Pons (tissue), 1 donor: ENCODE measurements at regions not wholly inside any gene's neighbourhood (a gene's known extent, or its start where the extent isn't known, plus 50 kb on each side); places are given as distances from the start of the nearest gene placed in this dataset.
"Not testable (repeated sequence)": the region's sequence is repeated elsewhere in the genome, so short reads cannot be mapped to it uniquely, and the experiment has no call there.

Experiments used
- DNase-seq: peaks from one replicate; pipeline ENCODE4 v3.0.0-alpha.2; 2016; ENCODE audit warnings: low spot score

DNA sequence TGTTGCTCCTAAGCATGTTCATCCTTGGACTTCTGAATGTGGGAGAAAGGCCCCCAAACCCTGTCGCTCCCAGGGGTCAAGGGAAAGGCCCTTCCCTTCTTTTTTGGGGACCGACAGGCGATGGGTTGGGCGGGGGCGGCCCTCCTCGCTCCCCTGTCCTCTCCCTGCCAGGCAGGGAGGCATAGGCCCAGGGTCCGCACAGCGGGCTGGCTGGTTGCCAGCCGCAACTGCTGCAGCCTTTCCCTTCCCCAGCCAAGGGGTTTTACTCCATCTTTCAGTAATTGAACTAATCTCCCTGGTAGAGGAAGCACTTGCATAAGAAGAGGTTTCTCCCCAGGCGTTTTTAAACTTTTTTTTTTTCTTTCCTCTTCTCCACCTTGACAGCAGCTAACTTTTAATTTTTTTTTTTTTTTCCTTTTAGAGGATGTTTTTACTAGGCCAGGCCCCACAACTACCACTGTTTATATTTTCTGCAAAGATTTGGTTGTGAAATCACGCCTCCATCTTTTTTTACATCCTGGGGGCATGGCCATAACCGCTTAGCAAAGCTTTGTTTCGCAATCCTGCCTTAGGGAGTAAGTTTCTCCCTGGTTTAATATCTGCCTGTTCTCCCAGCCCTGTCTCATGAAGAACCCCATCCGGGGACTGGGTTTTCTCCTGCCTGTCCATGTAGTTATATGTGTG lies 216.9 kb upstream of the ZNF608 start:
- DNase-seq, result no peak

DNA sequence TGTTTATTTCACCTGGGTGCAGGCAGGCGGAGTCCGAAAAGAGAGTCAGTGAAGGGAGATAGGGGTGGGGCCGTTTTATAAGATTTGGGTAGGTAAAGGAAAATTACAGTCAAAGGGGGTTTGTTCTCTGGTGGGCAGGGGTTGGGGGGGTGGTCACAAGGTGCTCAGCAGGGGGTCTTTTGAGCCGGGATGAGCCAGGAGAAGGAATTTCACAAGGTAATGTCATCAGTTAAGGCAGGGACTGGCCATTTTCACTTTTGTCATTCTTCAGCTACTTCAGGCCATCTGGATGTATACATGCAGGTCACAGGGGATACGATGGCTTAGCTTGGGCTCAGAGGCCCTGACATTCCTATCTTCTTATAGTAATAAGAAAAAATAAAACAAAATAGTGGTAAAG lies 220.3 kb upstream of the ZNF608 start:
- DNase-seq, result not testable (repeated sequence)

DNA sequence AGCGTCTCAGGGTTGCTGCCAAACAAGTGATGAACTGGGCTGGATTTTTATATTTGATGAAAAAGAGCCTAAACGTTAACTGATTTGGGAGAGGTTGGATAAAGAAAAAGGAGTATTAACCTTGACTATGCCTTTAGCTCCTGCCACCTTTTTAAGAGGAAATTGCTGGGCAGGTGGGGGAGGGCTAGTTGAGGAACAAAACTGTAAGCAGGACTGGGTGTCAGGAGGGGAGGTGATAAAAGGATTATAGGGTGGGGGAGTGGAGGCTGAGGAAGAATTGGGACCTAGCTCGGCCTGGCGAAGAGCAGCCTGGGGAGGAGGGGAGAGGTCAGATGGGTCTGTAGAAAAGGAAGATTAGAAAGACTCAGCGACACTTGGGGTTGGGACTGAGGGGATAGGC lies 223.9 kb upstream of the ZNF608 start:
- not testable (repeated sequence) for DNase-seq

DNA sequence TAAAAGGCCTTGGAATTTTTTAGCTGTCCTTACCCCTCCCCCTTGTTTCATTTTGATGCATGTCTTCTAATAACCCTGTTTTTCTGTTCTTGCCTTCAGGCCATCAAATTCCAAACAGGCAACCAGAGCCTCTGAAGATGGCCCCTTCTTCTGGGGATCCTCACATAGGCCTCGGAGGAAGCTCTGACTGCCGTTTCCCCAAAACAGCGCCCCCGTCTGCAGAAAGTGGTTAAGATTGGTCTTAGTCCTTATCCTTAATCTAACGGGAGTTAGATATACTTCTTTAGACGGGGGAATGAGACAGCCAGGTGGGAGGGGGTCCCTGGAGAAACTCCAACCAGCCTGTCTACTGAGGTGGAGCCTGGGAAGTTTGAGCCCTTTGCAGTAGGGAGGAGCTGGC lies 226.3 kb upstream of the ZNF608 start:
- no peak for DNase-seq

DNA sequence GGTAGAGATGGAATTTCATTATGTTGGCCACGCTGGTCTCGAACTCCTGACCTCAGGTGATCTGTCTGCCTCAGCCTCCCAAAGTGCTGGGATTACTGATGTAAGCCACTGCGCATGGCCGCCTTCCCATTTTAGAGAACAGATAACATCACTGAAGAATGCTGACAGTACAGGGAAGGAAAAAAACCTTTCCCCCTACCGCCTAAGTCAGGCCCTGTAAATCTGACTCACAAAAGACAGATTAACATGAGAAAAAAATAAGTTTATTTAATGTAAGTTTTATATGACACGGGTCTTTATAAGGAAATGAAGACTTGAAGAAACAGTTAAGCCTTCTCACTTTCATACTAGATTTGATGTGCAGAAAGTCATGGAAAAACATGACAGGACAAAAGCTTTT lies 227.2 kb upstream of the ZNF608 start:
- no peak for DNase-seq

DNA sequence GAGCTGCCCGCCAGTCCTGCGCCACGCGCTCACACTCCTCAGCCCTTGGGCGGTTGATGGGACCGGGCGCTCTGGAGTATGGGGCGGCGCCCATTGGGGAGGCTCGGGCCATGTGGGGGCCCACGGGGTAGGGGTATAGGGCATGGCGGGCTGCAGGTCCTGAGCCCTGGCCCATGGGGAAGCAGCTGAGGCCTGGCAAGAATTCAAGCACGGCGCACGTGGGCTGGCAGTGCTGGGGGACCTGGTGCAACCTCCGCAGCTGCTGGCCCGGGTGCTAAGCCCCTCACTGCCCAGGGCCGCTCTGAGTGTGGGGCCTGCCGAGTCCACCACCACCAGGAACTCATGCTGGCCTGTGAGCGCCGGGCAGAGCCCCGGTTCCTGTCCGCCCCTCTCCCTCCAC lies 229.6 kb upstream of the ZNF608 start:
- no peak for DNase-seq

DNA sequence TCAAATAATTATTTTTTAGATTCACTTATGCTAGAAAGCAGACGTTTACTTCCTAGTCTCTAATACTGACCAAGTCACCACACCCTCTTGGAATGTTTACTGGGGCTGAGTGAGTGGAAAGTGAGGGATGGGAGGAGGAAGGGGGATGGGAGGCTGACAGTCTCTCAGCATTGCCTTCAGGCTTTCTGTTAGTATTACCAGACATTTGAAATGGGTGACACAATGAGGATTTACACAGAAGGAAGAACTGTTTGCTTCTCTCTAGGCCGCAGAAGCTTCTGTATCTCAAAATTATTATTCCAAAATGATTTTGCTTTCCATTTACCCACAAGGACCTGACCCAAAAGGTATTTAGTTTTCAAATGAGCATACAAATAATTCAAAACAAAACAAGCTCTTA lies 232.8 kb upstream of the ZNF608 start:
- DNase-seq, result no peak

DNA sequence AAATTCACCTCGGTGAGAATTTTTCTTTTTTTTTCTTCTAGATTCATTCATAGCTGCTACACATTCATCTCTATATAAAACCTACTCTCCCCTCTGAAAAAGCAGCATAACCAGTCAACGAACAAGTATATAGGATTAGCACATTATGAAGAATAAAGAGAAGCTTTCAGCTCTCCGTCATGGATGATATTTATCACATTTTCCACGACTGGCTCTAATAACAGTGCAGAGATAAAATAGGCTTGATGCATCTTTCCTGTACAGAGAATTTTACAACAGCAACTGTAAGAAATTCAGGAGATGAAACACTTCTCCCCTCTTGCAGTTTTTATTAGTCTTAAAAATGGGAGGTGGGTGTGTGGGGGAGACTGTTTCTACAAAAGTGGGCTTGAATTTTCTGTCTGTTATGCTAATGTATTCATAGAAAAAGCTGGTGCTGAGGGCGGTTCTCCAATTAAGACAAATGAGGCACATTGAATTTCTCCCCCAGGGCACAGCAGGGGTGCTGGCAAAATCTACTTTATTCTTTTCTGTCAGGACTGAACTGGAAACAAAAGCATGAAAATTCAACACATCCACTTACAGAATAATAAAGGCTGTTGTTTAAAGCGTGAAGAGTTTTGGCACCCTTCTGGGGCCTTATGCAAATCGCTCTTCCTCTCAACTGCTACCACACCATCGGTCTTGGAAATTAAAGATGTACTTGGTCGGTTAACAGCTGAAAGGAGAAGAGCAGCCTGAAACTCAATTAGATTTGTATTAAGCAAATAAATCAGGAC lies 233.9 kb upstream of the ZNF608 start:
- DNase-seq, result peak; percentile 95

DNA sequence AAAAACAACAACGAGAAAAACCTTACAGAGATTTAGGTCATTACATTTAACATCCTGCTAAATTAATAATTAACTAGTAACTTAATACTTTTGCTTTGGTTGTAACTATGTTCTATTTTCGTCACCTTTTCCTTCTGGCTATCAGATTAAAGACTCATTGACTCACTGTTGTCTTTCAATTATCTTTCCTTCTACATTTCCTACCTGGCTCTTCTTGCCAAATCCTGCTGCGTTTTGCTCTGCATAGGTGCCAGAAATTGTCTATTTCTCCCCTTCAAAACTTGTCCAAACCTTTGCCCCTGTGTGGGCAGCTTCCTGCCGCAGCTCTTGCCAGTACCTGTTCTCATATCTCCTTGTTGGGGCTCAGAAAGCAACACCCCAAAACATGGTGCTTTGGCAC lies 235.5 kb upstream of the ZNF608 start:
- no peak for DNase-seq

DNA sequence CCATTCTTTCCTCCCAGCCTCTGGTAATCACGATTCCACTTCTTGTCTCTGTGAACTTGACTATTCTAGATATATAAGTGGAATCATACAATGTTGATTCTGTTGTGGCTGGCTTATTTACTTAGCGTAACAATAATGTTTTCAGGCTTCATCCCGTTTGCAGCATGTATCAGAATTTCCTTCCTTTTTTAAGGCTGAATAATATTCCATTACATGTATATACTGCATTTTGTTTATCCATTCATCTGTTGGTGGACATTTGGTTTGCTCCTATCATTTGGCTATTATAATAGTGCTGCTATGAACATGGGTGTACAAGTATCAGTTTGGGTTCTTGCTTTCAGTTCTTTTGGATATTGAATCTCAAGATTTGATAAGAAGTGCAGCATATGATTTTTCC lies 239.7 kb upstream of the ZNF608 start:
- no peak for DNase-seq

DNA sequence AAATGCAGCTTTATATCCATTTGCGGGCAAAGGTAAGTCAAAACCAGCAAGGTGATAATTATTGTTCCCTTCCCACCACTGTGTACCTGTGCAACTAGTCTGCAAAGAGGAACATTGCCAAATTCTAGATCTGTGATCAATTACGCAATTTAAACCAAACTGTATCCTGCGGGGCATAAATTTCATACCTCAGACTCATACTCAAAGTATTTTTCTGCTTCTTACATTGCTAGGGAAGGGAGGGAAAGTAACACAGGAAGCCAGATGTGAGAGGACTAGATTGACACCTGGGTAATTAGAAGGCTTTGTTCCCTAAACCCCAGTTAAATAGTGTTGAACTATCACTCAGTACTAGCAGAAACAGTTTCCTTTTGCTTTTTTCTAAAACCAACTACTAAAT lies 240.2 kb upstream of the ZNF608 start:
- DNase-seq, result no peak

DNA sequence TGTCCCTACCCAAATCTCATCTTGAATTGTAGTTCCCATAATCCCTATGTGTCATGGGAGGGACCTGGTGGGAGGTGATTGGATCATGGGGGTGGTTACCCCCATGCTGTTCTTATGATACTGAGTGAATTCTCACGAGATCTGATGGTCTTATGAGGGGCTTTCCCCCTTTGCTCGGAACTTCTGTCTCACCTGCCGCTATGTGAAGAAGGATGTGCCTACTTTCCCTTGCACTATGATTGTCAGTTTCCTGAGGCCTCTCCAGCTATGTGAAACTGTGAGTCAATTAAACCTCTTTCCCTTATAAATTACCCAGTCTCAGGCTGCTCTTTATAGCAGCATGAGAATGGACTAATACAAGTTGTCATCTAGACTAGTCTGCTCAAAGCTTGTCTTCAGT lies 241.3 kb upstream of the ZNF608 start:
- DNase-seq, result not testable (repeated sequence)

DNA sequence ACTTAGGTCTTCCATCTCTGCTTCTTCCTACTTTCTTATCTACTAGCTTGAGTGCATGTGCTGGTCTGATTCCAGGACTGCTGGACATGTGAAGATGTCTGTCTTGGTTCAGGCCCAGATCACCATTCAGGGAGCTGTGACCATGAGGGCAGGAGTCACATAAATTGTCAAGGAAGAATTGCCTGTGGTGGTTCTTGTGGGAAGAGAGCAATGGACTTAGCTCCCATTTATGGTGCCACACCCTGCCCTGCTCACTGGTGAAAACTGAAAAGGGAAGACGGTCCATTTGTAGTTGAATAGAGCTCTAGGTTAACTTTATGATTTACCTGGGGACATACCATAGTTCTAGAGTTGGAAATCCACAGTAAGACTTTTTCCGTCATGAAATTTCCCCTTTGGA lies 244.3 kb upstream of the ZNF608 start:
- no peak for DNase-seq

DNA sequence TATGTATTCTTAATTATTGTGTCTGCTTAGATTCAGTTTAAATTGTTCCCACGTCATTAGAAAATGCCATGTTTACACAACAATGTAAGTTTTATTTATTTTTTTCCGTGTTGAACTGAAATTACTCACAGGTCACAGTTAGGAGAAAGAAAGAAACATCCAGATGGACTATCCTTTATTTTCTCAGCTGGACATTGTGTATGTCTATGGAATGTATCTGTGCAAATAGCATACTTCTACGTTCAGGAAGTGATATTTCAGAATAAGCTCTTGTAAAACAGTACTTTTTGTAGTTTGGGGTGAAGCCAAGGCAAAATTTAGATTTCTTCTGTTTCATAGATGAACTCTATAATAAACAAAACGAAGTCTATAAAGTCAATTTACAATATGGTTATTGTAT lies 249.0 kb upstream of the ZNF608 start:
- no peak for DNase-seq

DNA sequence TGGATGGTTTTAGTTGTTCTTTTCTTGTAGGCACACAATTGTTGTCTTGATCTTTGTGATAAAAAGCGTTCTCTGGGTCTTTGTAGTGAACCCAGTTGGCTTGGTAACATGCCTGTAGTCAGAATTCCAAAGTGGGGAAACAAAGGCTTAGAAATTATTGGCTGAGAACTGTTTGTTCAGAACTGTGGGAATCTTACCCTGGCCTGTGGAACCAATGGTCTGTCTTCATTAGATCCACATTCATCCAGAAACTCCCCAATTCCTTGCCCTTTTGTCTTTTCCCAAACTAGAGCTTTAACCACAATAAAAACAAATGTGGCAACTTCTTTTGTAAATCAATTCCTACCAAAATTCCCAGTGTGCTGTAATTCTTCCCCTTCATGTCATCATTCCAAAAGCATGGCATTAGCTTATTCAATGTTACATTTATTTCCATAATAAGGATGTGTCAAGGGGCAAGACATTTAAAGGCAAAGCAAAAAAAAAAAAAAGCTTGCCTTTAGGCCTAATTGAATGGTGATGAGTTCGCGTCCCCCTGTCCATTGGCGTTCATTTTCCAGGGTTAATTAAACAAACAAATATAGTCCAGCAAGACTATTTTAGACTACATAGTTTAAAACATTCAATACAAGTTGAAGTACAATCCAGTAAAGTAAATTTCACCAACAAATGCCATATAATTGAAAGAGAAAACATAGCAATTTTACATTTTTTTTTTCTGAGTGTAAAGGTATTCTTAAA lies 249.8 kb upstream of the ZNF608 start:
- DNase-seq, result no peak

DNA sequence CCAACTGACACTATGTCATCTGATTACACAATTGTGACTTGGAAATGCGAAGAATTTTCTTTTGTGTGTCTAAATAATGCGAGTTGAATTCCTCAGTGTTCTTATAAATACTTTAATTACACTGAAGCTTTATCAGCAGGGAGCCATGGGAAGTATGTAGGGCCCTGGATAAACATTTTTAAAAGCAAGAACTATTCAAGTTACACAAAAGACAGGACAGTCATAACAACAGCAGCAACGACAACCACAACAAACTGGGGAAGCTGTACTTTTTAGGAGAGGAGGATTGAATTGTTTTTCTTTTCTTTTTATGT lies 250.3 kb upstream of the ZNF608 start:
- DNase-seq, result no peak

DNA sequence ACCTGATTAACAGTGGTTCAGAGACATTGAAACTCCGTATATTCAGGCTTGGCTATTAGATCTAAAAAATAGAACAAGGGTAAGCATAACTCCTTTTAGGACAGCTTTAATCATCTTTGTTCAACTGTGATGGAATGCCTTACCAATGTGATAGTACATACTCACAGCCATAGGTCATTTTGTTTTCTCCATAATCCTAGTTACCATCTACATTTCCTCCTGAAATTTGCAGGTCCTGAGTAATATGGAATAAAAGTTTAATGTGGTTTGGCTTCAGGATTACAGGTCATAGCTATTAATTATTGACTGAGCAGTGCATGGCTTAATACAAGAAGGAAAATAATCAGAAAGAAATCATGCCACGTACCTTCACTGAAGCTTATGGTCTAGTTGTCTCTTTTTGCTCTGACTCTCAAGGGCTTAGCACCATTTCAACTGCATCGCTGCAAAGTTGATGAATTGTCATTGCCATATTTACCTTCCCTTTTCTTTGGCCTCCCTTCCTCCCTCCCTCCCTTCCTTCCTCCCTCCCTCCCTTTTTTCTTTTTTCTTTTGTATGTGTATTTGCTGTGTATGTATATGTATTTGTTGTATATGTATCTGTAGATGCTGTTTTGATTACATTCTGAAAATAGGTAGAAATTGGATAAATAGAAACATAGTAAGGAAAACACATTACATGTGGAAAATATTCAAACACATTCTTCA lies 250.9 kb upstream of the ZNF608 start:
- DNase-seq, result no peak

DNA sequence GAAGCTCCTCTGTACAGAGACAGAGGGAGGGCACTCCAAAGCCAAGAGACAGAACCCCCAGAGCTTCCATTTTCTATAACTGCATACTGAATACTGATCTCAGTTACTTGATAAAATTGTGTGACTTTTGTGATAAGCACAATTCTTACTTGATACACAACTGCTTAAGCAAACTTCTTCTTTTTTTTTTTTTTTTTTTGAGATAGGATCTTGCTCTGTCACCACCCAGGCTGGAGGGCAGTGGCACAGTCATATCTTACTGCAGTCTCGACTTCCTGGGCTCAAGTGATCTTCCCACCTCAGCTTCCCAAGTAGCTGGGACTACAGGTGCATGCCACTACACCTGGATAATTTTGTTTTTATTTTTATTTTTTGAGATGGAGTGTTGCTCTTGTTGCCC lies 252.1 kb upstream of the ZNF608 start:
- no peak for DNase-seq

DNA sequence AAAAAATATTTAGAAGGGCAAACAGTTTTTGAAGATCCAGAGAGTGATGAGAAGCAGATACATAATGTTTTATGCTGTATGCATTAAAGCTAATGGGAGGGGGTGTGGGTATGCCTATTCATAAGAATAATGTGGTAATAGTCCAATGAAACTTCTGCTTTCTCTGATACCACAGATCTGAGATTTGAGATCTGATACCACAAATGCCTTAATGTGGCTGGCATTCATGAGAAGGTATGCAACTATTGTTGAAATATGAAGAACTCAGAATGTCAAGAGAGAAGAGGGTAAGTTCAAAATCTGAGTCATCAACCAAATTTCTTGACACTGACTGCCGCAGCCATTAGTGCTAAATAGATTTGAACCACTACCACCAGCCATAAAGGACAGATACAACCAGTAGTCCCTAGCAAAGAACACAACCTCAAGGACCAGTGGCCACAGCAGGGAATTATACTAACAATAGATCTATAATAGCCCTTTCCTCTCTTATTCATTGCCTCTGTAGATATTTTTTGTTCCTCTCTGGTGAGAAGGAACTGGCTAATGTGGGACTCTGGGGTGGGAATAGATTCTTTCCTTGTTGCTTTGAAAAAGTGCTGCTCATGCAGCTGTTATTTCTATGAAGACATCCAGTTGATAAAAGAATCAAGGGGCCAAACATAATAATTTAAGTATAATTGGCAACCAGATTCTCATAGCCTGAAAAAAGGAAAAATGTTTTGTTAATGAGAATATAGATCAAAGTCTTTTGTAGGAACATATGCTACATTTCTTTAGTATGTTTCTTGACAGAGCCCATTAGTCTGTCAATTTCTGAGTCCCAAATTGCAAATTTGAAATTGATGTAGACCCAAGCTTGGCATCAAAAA lies 256.5 kb upstream of the ZNF608 start:
- DNase-seq, result no peak

DNA sequence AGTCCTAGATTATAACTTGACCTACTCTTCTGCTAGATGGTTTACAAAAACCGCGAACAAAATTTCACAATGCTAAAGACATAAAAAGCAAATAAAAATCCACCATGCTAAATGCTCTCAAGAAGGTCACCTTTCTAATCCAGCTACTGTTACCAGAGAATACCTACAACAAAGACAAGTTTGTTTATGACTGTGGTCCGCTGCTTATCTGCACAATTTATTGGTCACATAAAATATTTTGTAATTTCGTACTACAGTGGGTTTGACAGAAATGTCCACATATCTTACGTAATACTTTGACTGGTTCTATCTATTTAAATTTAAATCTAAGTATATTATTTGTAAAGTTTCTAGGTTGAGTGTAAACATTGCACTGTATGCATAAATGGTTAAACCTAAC lies 257.6 kb upstream of the ZNF608 start:
- DNase-seq, result no peak

DNA sequence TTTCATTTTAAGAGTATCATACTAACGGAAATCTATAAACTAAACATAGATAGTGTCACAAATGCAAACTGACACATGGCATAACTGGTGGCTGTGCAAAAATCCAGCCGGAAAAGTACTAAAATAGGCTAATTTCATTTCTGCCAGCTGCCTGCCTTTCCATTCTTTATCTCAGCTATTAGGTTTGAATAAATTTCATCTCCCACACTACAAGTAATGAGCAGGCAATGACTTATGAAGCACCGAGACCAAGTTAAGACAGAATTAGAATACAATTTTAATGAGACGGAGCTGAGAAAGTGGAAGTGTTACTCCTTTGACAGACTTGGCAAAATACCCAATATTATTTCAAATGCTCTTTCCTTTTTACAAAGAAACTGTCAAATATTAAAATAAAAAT lies 258.8 kb upstream of the ZNF608 start:
- DNase-seq, result no peak
